Upper lobe of left lung (tissue), 6 donors: ENCODE measurements at regions not wholly inside any gene's neighbourhood (a gene's known extent, or its start where the extent isn't known, plus 50 kb on each side); places are given as distances from the start of the nearest gene placed in this dataset.

Experiments used
- ATAC-seq, 2 donors: fragments of 200-7000 bp; cut with Tn5 transposase; one replicate each; pipeline ENCODE4 v1.9.1; 2022; ENCODE audit warnings: mild to moderate bottlenecking in 2 of 2, moderate library complexity in 2 of 2; ENCODE audit not compliant: low FRiP score in 2 of 2
- DNase-seq, 2 donors: peaks; one replicate each; pipeline ENCODE4 v3.0.0-alpha.2; 2019 to 2020
- H3K27ac ChIP-seq, 4 donors: fragments of 200-600 bp; sonication (generic); one replicate each; pipeline ENCODE4 v1.5.1; 2016 to 2019
- H3K27me3 ChIP-seq, 4 donors: fragments of 200-600 bp; sonication (generic); one replicate each; pipeline ENCODE4 v1.5.1; 2017 to 2019
- H3K36me3 ChIP-seq, 4 donors: fragments of 200-600 bp; sonication (generic); one replicate each; pipeline ENCODE4 v1.5.1; 2016 to 2019
- H3K4me1 ChIP-seq, 4 donors: fragments of 200-600 bp; sonication (generic); one replicate each; pipeline ENCODE4 v1.5.1; 2018 to 2019
- H3K4me3 ChIP-seq, 4 donors: fragments of 200-600 bp; sonication (generic); one replicate each; pipeline ENCODE4 v1.5.1; 2017 to 2019; ENCODE audit warnings: mild to moderate bottlenecking in 2 of 4, moderate library complexity in 1 of 4
- H3K9me3 ChIP-seq, 4 donors: fragments of 200-600 bp; sonication (generic); one replicate each; pipeline ENCODE4 v1.5.1; 2018 to 2019
- EP300 ChIP-seq, 4 donors: sonication (generic); formaldehyde crosslinking; IDR thresholded peaks; one replicate each; pipeline ENCODE4 v1.5.1; 2017; ENCODE audit warnings: antibody characterized with exemption in 4 of 4, control low read depth in 2 of 4
- POLR2A ChIP-seq, 4 donors: fragments of 450-650 bp; IDR thresholded peaks; one replicate each; pipeline ENCODE4 v1.5.1; 2016 to 2017; ENCODE audit warnings: antibody characterized with exemption in 4 of 4, mild to moderate bottlenecking in 2 of 4
- POLR2AphosphoS5 ChIP-seq, 2 donors: sonication (generic); formaldehyde crosslinking; IDR thresholded peaks; one replicate each; pipeline ENCODE4 v1.5.1; 2017; ENCODE audit warnings: antibody characterized with exemption in 2 of 2
- WGBS, 2 donors: methylation state at CpG; one replicate each; pipeline ENCODE4 v1.1.5; 2017 to 2018; 5-methylcytosine and 5-hydroxymethylcytosine counted together
- TF ChIP-seq, protein P1 (sequence below), 6 experiments: fragments of 450-650 bp in 4 of 6; fragments of 200-600 bp in 2 of 6; sonication (generic) in 2 of 6; IDR thresholded peaks; one replicate each; pipeline ENCODE4 v1.5.1; 2016 to 2019; ENCODE audit warnings: antibody characterized with exemption in 6 of 6
- donor health status: DM: no; HTN: no; CAD: no; lungs with moderate emphysema.
- donor health status: DM: no; HTN: yes; CAD: no; lungs with severe emphysema.

DNA sequence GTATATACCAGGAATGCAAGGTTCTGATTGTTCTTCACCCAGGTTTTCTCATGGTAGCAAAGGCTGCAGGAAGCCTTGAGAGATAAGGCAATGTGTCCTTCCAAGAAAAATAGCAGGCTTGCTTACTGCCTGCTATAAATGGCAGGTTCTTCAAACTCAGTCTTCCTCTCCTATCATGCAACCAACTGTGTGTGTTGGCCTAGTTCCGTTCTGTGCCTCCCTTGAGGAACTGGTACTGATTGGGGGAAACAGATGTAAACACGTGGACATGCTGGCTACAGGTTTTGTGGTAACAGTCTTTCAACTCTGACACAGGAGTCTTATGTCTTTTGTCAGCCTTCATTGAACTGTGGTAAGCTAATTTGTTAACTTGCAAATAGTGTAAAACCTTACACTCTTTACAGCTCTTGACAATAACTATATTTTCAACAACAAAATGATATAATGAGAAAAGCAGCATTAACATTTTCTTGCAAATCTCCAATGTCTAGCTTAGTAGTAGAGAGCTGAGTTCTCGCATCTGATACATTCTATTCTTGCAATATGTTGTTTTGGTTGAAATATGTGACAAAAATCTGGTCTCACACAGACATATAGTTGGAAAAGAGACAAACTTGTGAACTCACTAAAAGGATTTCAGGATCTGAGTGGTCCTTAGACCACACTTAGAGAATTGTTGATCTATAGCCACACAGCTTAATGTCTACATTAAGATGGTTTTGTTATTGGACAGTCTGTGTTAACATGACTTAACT lies 54.7 kb upstream of the LSM8 start:
- Histone ChIP-seq H3K4me1 (no peaks in the 10 kb centered on the region), H3K27me3 (no peaks in the 10 kb centered on the region), H3K9me3 (no peaks in the 10 kb centered on the region), H3K27ac (no peak overlapping the region), H3K36me3 (no peaks in the 10 kb centered on the region), H3K4me3 (no peak overlapping the region)
- DNase-seq = no peak
- no peak for ATAC-seq
- WGBS, 2 donors = 54 to 55% methylated on average over 3 of the region's 3 CpGs
- TF ChIP-seq, protein P1, sequence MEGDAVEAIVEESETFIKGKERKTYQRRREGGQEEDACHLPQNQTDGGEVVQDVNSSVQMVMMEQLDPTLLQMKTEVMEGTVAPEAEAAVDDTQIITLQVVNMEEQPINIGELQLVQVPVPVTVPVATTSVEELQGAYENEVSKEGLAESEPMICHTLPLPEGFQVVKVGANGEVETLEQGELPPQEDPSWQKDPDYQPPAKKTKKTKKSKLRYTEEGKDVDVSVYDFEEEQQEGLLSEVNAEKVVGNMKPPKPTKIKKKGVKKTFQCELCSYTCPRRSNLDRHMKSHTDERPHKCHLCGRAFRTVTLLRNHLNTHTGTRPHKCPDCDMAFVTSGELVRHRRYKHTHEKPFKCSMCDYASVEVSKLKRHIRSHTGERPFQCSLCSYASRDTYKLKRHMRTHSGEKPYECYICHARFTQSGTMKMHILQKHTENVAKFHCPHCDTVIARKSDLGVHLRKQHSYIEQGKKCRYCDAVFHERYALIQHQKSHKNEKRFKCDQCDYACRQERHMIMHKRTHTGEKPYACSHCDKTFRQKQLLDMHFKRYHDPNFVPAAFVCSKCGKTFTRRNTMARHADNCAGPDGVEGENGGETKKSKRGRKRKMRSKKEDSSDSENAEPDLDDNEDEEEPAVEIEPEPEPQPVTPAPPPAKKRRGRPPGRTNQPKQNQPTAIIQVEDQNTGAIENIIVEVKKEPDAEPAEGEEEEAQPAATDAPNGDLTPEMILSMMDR (IDR thresholded peaks at IDR 0.05) = no peak
- TF ChIP-seq POLR2AphosphoS5 (IDR thresholded peaks at IDR 0.05) (no peak), EP300 (IDR thresholded peaks at IDR 0.05) (no peak)

DNA sequence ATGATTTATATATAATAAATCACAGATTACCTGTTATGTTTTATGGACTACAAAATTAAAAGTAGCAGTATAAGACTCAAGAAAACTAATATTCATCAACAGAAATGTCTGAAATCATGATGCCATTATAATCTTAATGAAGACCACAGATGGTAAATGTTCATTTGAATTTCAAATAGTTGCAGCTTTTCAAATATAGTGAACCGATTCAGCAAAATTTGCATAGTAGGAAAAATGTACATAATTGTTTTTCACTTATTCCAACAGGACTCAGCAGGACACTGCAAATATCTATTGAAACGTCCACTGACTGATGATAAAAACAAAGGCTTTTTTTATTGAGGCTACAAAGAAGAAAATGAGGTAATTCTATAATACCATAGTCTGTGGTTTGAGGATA lies 51.2 kb upstream of the LSM8 start:
- H3K27me3 ChIP-seq = no peaks in the 10 kb centered on the region
- H3K9me3 ChIP-seq = peaks cover 0 to 4% (median 0%) of the 10 kb centered on the region in 4 donors
- H3K4me3 ChIP-seq = no peak overlapping the region
- DNase-seq = no peak
- H3K36me3 ChIP-seq = no peaks in the 10 kb centered on the region
- no peak for TF ChIP-seq POLR2AphosphoS5 (IDR thresholded peaks at IDR 0.05)
- TF ChIP-seq, protein P1 (IDR thresholded peaks at IDR 0.05) = no peak
- no peak for TF ChIP-seq EP300 (IDR thresholded peaks at IDR 0.05)
- no peak for TF ChIP-seq POLR2A (IDR thresholded peaks at IDR 0.05)
- H3K4me1 ChIP-seq = no peaks in the 10 kb centered on the region
- 68 to 75% methylated on average over 2 of the region's 2 CpGs for WGBS, 2 donors
- no peak for ATAC-seq
- H3K27ac ChIP-seq = no peak overlapping the region
